Nephron (organoid): ENCODE measurements at regions not wholly inside any gene's neighbourhood (a gene's known extent, or its start where the extent isn't known, plus 50 kb on each side); places are given as distances from the start of the nearest gene placed in this dataset.
"Not testable (repeated sequence)": the region's sequence is repeated elsewhere in the genome, so short reads cannot be mapped to it uniquely, and the experiment has no call there.

Experiments
- H3K27ac Mint-ChIP-seq, 3 experiments: 2 replicates each; pipeline ENCODE4 v1.8.0; 2020; ENCODE audit warnings: mixed read lengths in 3 of 3, mild to moderate bottlenecking in 2 of 3, moderate library complexity in 1 of 3
- H3K27me3 Mint-ChIP-seq: 2 replicates; pipeline ENCODE4 v1.8.0; 2021; ENCODE audit warnings: low read depth, mild to moderate bottlenecking, moderate library complexity, mixed read lengths
- H3K36me3 Mint-ChIP-seq: 2 replicates; pipeline ENCODE4 v1.8.0; 2020; ENCODE audit warnings: low read depth, mixed read lengths
- H3K4me1 Mint-ChIP-seq: 2 replicates; pipeline ENCODE4 v1.8.0; 2020; ENCODE audit warnings: mixed read lengths
- H3K4me3 Mint-ChIP-seq, 3 experiments: 2 replicates each; pipeline ENCODE4 v1.8.0; 2020; ENCODE audit warnings: mild to moderate bottlenecking in 3 of 3, mixed read lengths in 3 of 3, moderate library complexity in 2 of 3
- H3K9me3 Mint-ChIP-seq: 2 replicates; pipeline ENCODE4 v1.8.0; 2020; ENCODE audit warnings: mixed read lengths
- CTCF ChIP-seq, 3 experiments: fragments of 200-600 bp; sonication (generic); IDR thresholded peaks; one replicate each; pipeline ENCODE4 v1.5.0; 2021; ENCODE audit warnings: antibody characterized with exemption in 3 of 3; ENCODE audit not compliant: unreplicated experiment in 3 of 3

- H3K4me3 Mint-ChIP-seq, H3K4me1 Mint-ChIP-seq, H3K27ac Mint-ChIP-seq, H3K27me3 Mint-ChIP-seq, H3K36me3 Mint-ChIP-seq: not testable (repeated sequence)
- peaks cover 17% of the 10 kb centered on the region for H3K9me3 Mint-ChIP-seq
Measured at GRCh38 chr9:91512235-91512634, 88.6 kb upstream of the NFIL3 start.

- Mint-ChIP-seq H3K9me3 (no peaks in the 10 kb centered on the region), H3K4me1 (no peaks in the 10 kb centered on the region), H3K36me3 (no peaks in the 10 kb centered on the region), H3K27me3 (no peaks in the 10 kb centered on the region), H3K4me3 (no peak overlapping the region), H3K27ac (peak overlapping the region in 1 of 3 experiments; percentile 49)
- TF ChIP-seq CTCF (IDR thresholded peaks at IDR 0.05; ENCODE audit: unreplicated experiment in 3 of 3) = no peak
Measured at GRCh38 chr9:91503673-91504081, 80.0 kb upstream of the NFIL3 start.

- Mint-ChIP-seq H3K4me1 (no peaks in the 10 kb centered on the region), H3K36me3 (no peaks in the 10 kb centered on the region), H3K27me3 (no peaks in the 10 kb centered on the region), H3K4me3 (no peak overlapping the region), H3K27ac (no peak overlapping the region), H3K9me3 (no peaks in the 10 kb centered on the region)
- no peak for TF ChIP-seq CTCF (IDR thresholded peaks at IDR 0.05; ENCODE audit: unreplicated experiment in 3 of 3)
Measured at GRCh38 chr9:91502913-91503672, 79.5 kb upstream of the NFIL3 start.

- no peaks in the 10 kb centered on the region for H3K27me3 Mint-ChIP-seq
- TF ChIP-seq CTCF (IDR thresholded peaks at IDR 0.05; ENCODE audit: unreplicated experiment in 3 of 3) = no peak
- no peak overlapping the region for H3K4me3 Mint-ChIP-seq
- no peaks in the 10 kb centered on the region for H3K36me3 Mint-ChIP-seq
- no peak overlapping the region for H3K27ac Mint-ChIP-seq
- H3K4me1 Mint-ChIP-seq = no peaks in the 10 kb centered on the region
- no peaks in the 10 kb centered on the region for H3K9me3 Mint-ChIP-seq
Measured at GRCh38 chr9:91502475-91502874, 78.8 kb upstream of the NFIL3 start.

GRCh38 chr9:91500509-91501014 is 76.9 kb upstream of the NFIL3 start:
- Mint-ChIP-seq H3K9me3 (no peaks in the 10 kb centered on the region), H3K36me3 (no peaks in the 10 kb centered on the region), H3K4me3 (no peak overlapping the region), H3K27me3 (no peaks in the 10 kb centered on the region), H3K27ac (no peak overlapping the region), H3K4me1 (peaks cover 7% of the 10 kb centered on the region)
- no peak for TF ChIP-seq CTCF (IDR thresholded peaks at IDR 0.05; ENCODE audit: unreplicated experiment in 3 of 3)

- H3K36me3 Mint-ChIP-seq = no peaks in the 10 kb centered on the region
- H3K4me1 Mint-ChIP-seq = peaks cover 12% of the 10 kb centered on the region
- H3K27me3 Mint-ChIP-seq = peaks cover 4% of the 10 kb centered on the region
- TF ChIP-seq CTCF (IDR thresholded peaks at IDR 0.05; ENCODE audit: unreplicated experiment in 3 of 3) = no peak
- no peak overlapping the region for H3K27ac Mint-ChIP-seq
- no peak overlapping the region for H3K4me3 Mint-ChIP-seq
- H3K9me3 Mint-ChIP-seq = no peaks in the 10 kb centered on the region
Measured at GRCh38 chr9:91496351-91496750, 72.7 kb upstream of the NFIL3 start.
